Panc1 (cell line): ENCODE measurements at regions not wholly inside any gene's neighbourhood (a gene's known extent, or its start where the extent isn't known, plus 50 kb on each side); places are given as distances from the start of the nearest gene placed in this dataset.

Experiments used
- REST ChIP-seq, 2 experiments: IDR thresholded peaks; 2 replicates each; pipeline ENCODE4 v1.6.1; 2011 to 2012; ENCODE audit warnings: low read depth in 2 of 2, control low read depth in 1 of 2, low read length in 1 of 2, mild to moderate bottlenecking in 1 of 2, moderate library complexity in 1 of 2; ENCODE audit not compliant: insufficient read depth in 1 of 2
- SIN3A ChIP-seq: IDR thresholded peaks from 2 replicates; pipeline ENCODE4 v1.6.1; 2012; ENCODE audit warnings: low read depth, mild to moderate bottlenecking, low read length, moderate library complexity, borderline replicate concordance; ENCODE audit not compliant: insufficient read depth
- TF ChIP-seq, protein P1 (sequence below): fragments of 450-650 bp; IDR thresholded peaks from 2 replicates; pipeline ENCODE4 v1.5.1; 2017; ENCODE audit warnings: mild to moderate bottlenecking

GRCh38 chr3:150084128-150084527 is 113.4 kb upstream of the PFN2 start:
- TF ChIP-seq, protein P1, sequence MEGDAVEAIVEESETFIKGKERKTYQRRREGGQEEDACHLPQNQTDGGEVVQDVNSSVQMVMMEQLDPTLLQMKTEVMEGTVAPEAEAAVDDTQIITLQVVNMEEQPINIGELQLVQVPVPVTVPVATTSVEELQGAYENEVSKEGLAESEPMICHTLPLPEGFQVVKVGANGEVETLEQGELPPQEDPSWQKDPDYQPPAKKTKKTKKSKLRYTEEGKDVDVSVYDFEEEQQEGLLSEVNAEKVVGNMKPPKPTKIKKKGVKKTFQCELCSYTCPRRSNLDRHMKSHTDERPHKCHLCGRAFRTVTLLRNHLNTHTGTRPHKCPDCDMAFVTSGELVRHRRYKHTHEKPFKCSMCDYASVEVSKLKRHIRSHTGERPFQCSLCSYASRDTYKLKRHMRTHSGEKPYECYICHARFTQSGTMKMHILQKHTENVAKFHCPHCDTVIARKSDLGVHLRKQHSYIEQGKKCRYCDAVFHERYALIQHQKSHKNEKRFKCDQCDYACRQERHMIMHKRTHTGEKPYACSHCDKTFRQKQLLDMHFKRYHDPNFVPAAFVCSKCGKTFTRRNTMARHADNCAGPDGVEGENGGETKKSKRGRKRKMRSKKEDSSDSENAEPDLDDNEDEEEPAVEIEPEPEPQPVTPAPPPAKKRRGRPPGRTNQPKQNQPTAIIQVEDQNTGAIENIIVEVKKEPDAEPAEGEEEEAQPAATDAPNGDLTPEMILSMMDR: no peak
- TF ChIP-seq REST (IDR thresholded peaks at IDR 0.05; ENCODE audit: insufficient read depth in 1 of 2, low read depth in 2 of 2, low read length in 1 of 2) (no peak), SIN3A (no peak)
